GM06990 (cell line): ENCODE measurements at regions not wholly inside any gene's neighbourhood (a gene's known extent, or its start where the extent isn't known, plus 50 kb on each side); places are given as distances from the start of the nearest gene placed in this dataset.

Experiments used
- DNase-seq: peaks from one replicate; pipeline ENCODE4 v3.0.0-alpha.2; 2011; ENCODE audit not compliant: insufficient read length; ENCODE audit errors: extremely low read depth
- H3K27me3 ChIP-seq: replicated peaks from 2 replicates; pipeline ENCODE4 v1.6.0; 2011; ENCODE audit warnings: low read length; ENCODE audit not compliant: control insufficient read depth, insufficient read depth
- H3K36me3 ChIP-seq: 2 replicates; pipeline ENCODE4 v1.5.1; 2011; ENCODE audit warnings: low read length; ENCODE audit not compliant: control insufficient read depth, insufficient read depth
- H3K4me3 ChIP-seq: replicated peaks from 2 replicates; pipeline ENCODE4 v1.5.1; 2011; ENCODE audit warnings: low read depth, mild to moderate bottlenecking, control low read depth, low read length
- TF ChIP-seq, protein P1 (sequence below): IDR thresholded peaks from 2 replicates; pipeline ENCODE4 v1.5.1; 2011; ENCODE audit warnings: low read length, control low read depth, mild to moderate bottlenecking, inconsistent platforms; ENCODE audit not compliant: insufficient read depth, poor library complexity, severe bottlenecking

DNA sequence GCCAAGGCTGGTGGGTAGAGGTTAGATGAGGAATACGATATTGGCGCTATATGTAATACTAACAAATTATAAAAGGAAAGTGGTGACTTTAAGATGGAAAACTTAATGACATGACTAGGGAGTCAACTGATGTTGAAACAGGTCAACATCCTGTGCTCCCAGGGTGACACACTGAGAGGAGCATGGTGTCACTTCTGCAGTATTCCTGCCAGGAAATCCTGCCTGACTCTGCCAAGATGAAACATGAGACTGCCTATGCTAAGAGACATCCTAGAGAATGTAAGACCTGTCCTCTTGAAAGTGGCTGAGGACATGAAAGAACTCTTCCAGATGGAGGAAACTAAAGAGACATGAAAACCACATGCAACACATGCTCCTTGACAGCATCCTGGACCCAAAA lies 65.0 kb upstream of the KCND3 start:
- no peak overlapping the region for H3K4me3 ChIP-seq
- DNase-seq, result no peak
- no peaks in the 10 kb centered on the region for H3K36me3 ChIP-seq
- TF ChIP-seq, protein P1, sequence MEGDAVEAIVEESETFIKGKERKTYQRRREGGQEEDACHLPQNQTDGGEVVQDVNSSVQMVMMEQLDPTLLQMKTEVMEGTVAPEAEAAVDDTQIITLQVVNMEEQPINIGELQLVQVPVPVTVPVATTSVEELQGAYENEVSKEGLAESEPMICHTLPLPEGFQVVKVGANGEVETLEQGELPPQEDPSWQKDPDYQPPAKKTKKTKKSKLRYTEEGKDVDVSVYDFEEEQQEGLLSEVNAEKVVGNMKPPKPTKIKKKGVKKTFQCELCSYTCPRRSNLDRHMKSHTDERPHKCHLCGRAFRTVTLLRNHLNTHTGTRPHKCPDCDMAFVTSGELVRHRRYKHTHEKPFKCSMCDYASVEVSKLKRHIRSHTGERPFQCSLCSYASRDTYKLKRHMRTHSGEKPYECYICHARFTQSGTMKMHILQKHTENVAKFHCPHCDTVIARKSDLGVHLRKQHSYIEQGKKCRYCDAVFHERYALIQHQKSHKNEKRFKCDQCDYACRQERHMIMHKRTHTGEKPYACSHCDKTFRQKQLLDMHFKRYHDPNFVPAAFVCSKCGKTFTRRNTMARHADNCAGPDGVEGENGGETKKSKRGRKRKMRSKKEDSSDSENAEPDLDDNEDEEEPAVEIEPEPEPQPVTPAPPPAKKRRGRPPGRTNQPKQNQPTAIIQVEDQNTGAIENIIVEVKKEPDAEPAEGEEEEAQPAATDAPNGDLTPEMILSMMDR, result no peak
- H3K27me3 ChIP-seq, result no peaks in the 10 kb centered on the region

DNA sequence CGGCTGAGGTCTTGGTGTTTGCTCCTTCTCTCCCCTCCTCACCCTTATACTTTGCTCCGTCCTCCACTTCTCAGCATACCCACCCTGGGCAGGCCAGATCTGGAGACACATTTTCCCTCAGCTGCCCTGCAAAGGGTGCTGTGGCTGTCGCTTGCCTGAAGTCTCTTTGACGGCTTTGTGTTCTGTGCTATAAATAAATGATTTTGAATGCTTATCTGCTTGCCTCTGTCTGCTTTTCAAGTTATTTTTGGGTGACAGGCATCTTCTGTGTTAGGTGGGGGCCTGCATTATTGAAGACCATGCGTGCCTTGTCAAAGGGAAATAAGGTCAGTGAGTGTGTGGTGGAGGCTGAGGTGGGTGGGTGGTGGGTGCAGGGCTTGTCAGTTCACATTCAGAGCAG lies 66.9 kb upstream of the KCND3 start:
- TF ChIP-seq, protein P1, result no peak
- H3K27me3 ChIP-seq, result no peaks in the 10 kb centered on the region
- H3K36me3 ChIP-seq, result no peaks in the 10 kb centered on the region
- DNase-seq, result no peak
- no peak overlapping the region for H3K4me3 ChIP-seq

- TF ChIP-seq, protein P1, result no peak
Observed at GRCh38 chr1:112057736-112058135, 68.3 kb upstream of the KCND3 start.

GRCh38 chr1:112058815-112059450 lies 69.5 kb upstream of the KCND3 start:
- no peak overlapping the region for H3K4me3 ChIP-seq
- DNase-seq, result no peak
- no peaks in the 10 kb centered on the region for H3K27me3 ChIP-seq
- TF ChIP-seq, protein P1, result peak; percentile 19
- no peaks in the 10 kb centered on the region for H3K36me3 ChIP-seq

More at GRCh38 chr1:112057736-112058135, 68.3 kb upstream of the KCND3 start:
- no peaks in the 10 kb centered on the region for H3K36me3 ChIP-seq
- no peak overlapping the region for H3K4me3 ChIP-seq
- no peak for DNase-seq
- no peaks in the 10 kb centered on the region for H3K27me3 ChIP-seq

DNA sequence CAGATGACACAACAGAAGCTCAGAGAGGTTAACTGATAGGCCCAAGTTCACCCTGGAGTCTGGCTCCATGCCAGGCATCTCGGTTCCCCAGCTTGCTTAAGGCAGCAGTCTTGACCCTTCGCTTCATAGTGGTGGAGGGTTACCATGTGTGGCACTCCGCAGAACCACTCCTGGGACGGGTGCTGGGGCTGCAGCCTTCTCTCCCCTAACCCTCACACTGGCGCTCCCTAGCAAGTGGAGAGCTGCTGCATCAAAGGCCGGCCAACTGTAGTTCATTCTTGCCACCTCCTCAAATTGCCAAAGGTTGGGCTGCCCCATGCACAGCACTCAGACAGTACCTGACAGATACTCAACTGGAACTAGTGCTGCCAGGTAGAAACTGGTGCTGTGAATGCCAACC lies 70.2 kb upstream of the KCND3 start:
- TF ChIP-seq, protein P1, result no peak
- no peaks in the 10 kb centered on the region for H3K36me3 ChIP-seq
- H3K4me3 ChIP-seq, result no peak overlapping the region
- H3K27me3 ChIP-seq, result no peaks in the 10 kb centered on the region
- no peak for DNase-seq

DNA sequence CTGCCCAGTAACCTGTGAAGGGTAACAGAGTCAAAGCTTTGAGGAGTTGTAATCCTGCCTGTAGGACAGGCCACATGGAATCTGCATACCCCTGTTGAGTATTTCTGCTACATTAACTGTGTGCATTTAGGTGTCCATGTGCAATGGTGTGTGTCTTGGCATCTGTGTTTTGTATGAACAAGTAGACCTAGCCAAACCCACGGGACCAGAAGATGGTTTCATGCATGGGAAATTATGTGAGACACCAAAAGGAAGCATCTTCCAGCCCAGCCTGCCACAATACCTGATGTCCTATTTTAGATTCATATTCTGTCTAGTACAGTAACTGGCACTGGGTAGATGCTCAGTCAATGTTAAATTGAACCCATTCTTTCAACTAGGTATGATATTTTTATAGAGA lies 70.8 kb upstream of the KCND3 start:
- no peak overlapping the region for H3K4me3 ChIP-seq
- no peak for DNase-seq
- no peaks in the 10 kb centered on the region for H3K36me3 ChIP-seq
- H3K27me3 ChIP-seq, result no peaks in the 10 kb centered on the region
- TF ChIP-seq, protein P1, result no peak
